HG02798 (cell line): ENCODE measurements at regions not wholly inside any gene's neighbourhood (a gene's known extent, or its start where the extent isn't known, plus 50 kb on each side); places are given as distances from the start of the nearest gene placed in this dataset.
"Not testable (repeated sequence)": the region's sequence is repeated elsewhere in the genome, so short reads cannot be mapped to it uniquely, and the experiment has no call there.

Experiments used
- ATAC-seq: cut with Tn5 transposase; IDR thresholded peaks from one replicate; pipeline ENCODE4 v1.9.1; 2021; ENCODE audit warnings: mild to moderate bottlenecking; ENCODE audit not compliant: unreplicated experiment, poor library complexity

GRCh38 chr12:34401659-34402227, 379.4 kb downstream of the ALG10 start:
- ATAC-seq: no peak

- no peak for ATAC-seq
Measured at GRCh38 chr12:34402228-34402898, 380.1 kb downstream of the ALG10 start.

- ATAC-seq: no peak
Measured at GRCh38 chr12:34402899-34403705, 380.8 kb downstream of the ALG10 start.

- ATAC-seq: no peak
Measured at GRCh38 chr12:34403706-34404376, 381.5 kb downstream of the ALG10 start.

- no peak for ATAC-seq
Measured at GRCh38 chr12:34404377-34405285, 382.3 kb downstream of the ALG10 start.

GRCh38 chr12:34405286-34406227, 383.3 kb downstream of the ALG10 start:
- ATAC-seq: no peak

GRCh38 chr12:34406228-34406995, 384.1 kb downstream of the ALG10 start:
- ATAC-seq: no peak

GRCh38 chr12:34406996-34407300, 384.7 kb downstream of the ALG10 start:
- no peak for ATAC-seq

- ATAC-seq: no peak
Measured at GRCh38 chr12:34407813-34408212, 385.5 kb downstream of the ALG10 start.

GRCh38 chr12:34431509-34431908, 409.2 kb downstream of the ALG10 start:
- not testable (repeated sequence) for ATAC-seq
